ENCODE measurements at regions not wholly inside any gene's neighbourhood (a gene's known extent, or its start where the extent isn't known, plus 50 kb on each side); places are given as distances from the start of the nearest gene placed in this dataset.

DNA sequence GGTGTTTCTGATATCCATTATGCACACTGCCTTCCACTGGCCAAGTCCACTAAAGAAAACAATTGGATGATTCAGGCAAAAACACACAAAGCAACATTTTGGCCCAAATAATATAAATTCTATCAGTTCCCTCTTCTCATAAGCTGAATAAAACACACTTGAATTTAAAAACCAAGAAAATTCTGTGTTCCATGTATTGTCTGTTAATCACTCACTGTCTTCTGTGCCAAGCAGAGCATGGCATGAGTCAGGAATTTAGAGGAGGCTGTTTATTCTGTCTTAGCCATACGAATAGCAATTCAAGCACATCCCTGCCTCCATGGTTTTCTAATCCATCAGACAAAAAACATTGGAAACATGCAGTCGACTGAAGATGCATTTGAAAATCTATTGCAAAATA, 215.6 kb upstream of the UMPS start:
- DNase-seq (ENCODE audit: low read depth, low spot score) = no peak
- H3K9ac ChIP-seq (ENCODE audit: insufficient read length, low read depth) = no peak overlapping the region
- no peaks in the 10 kb centered on the region for H3K9me3 ChIP-seq (ENCODE audit: insufficient read depth, low read length)
- H3K27me3 ChIP-seq (ENCODE audit: insufficient read depth, insufficient read length) = no peaks in the 10 kb centered on the region
- H3K4me1 ChIP-seq (ENCODE audit: insufficient read depth, insufficient read length) = no peaks in the 10 kb centered on the region
- H3K36me3 ChIP-seq (ENCODE audit: insufficient read depth, insufficient read length, low read length) = no peaks in the 10 kb centered on the region
- TF ChIP-seq SUZ12 (IDR thresholded peaks at IDR 0.05; ENCODE audit: extremely low read depth, insufficient read depth, insufficient read length) (no peak), ZNF274 (IDR thresholded peaks at IDR 0.05; ENCODE audit: low read depth, low read length) (no peak), YY1 (IDR thresholded peaks at IDR 0.05; ENCODE audit: insufficient read depth, insufficient read length) (no peak)
- H3K4me3 ChIP-seq (ENCODE audit: insufficient read length, low read depth) = no peak overlapping the region

DNA sequence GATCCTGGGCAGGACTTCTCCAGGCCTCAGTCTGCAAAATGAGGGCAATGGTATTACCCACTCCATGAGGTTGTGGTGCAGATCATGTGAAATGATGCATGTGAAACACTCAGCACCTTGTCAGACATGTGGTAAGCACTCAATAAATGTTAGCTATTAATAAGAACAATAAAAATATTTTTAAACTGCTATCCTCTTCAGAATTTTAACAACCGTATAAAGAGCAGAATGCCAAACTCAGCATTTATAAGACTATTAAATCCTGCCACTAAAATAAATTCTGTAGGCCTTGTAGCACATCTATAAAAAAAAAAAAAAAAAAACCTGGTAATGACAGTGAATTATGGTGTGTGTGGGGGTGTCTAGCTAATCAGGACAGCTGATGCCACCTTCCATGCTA, 213.9 kb upstream of the UMPS start:
- no peak for TF ChIP-seq YY1 (IDR thresholded peaks at IDR 0.05; ENCODE audit: insufficient read depth, insufficient read length)
- no peak for TF ChIP-seq ZNF274 (IDR thresholded peaks at IDR 0.05; ENCODE audit: low read depth, low read length)
- TF ChIP-seq SUZ12 (IDR thresholded peaks at IDR 0.05; ENCODE audit: extremely low read depth, insufficient read depth, insufficient read length) = no peak
- Histone ChIP-seq H3K9ac (ENCODE audit: insufficient read length, low read depth) (no peak overlapping the region), H3K4me1 (ENCODE audit: insufficient read depth, insufficient read length) (no peaks in the 10 kb centered on the region), H3K36me3 (ENCODE audit: insufficient read depth, insufficient read length, low read length) (no peaks in the 10 kb centered on the region), H3K4me3 (ENCODE audit: insufficient read length, low read depth) (no peak overlapping the region), H3K27me3 (ENCODE audit: insufficient read depth, insufficient read length) (no peaks in the 10 kb centered on the region), H3K9me3 (ENCODE audit: insufficient read depth, low read length) (no peaks in the 10 kb centered on the region)
- DNase-seq (ENCODE audit: low read depth, low spot score) = no peak

DNA sequence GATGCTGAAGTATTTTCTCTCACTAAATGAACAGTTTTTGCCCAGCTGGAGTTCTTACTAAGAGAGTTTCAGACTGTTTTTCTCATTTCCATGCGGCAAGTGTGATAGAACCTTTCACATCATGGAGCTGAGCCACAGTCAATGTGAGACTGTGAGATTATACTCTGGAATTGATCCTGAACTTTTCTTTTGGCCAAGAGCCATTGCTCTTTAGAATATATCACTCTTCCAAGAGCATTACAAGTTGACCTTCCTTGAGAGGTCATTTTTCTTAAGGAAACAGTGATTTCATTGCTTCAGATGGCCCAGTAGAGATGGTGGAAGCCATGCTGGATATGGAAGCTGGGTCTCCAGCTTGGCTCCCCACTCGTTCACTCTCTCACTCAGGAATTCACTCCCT, 212.9 kb upstream of the UMPS start:
- H3K4me1 ChIP-seq (ENCODE audit: insufficient read depth, insufficient read length) = no peaks in the 10 kb centered on the region
- H3K4me3 ChIP-seq (ENCODE audit: insufficient read length, low read depth) = no peak overlapping the region
- H3K36me3 ChIP-seq (ENCODE audit: insufficient read depth, insufficient read length, low read length) = no peaks in the 10 kb centered on the region
- H3K27me3 ChIP-seq (ENCODE audit: insufficient read depth, insufficient read length) = no peaks in the 10 kb centered on the region
- TF ChIP-seq SUZ12 (IDR thresholded peaks at IDR 0.05; ENCODE audit: extremely low read depth, insufficient read depth, insufficient read length) (no peak), ZNF274 (IDR thresholded peaks at IDR 0.05; ENCODE audit: low read depth, low read length) (no peak), YY1 (IDR thresholded peaks at IDR 0.05; ENCODE audit: insufficient read depth, insufficient read length) (no peak)
- no peaks in the 10 kb centered on the region for H3K9me3 ChIP-seq (ENCODE audit: insufficient read depth, low read length)
- no peak overlapping the region for H3K9ac ChIP-seq (ENCODE audit: insufficient read length, low read depth)
- DNase-seq (ENCODE audit: low read depth, low spot score) = no peak

DNA sequence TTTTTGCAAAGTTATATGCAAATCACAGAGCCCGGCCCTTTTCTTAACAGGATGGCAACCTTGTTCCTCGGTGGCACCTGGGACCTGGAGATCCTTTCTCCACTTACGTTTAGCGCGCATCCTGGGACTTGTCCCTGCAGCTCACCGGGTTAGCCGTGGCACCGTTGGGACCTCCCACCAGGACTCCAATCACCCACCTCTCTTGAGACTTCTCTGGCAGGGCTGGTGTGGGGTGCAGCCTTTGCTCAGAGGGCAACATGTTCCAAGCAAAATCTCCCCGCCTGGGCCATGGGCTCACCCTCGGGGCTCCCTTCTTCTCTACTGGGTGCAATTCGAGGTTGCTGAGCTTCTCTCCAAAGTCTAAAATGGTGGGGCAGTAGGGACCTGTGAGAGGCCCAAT, 211.9 kb upstream of the UMPS start:
- no peaks in the 10 kb centered on the region for H3K27me3 ChIP-seq (ENCODE audit: insufficient read depth, insufficient read length)
- TF ChIP-seq SUZ12 (IDR thresholded peaks at IDR 0.05; ENCODE audit: extremely low read depth, insufficient read depth, insufficient read length) (no peak), YY1 (IDR thresholded peaks at IDR 0.05; ENCODE audit: insufficient read depth, insufficient read length) (no peak), ZNF274 (IDR thresholded peaks at IDR 0.05; ENCODE audit: low read depth, low read length) (no peak)
- no peaks in the 10 kb centered on the region for H3K9me3 ChIP-seq (ENCODE audit: insufficient read depth, low read length)
- H3K4me1 ChIP-seq (ENCODE audit: insufficient read depth, insufficient read length) = no peaks in the 10 kb centered on the region
- H3K4me3 ChIP-seq (ENCODE audit: insufficient read length, low read depth) = no peak overlapping the region
- H3K9ac ChIP-seq (ENCODE audit: insufficient read length, low read depth) = no peak overlapping the region
- H3K36me3 ChIP-seq (ENCODE audit: insufficient read depth, insufficient read length, low read length) = no peaks in the 10 kb centered on the region
- no peak for DNase-seq (ENCODE audit: low read depth, low spot score)

DNA sequence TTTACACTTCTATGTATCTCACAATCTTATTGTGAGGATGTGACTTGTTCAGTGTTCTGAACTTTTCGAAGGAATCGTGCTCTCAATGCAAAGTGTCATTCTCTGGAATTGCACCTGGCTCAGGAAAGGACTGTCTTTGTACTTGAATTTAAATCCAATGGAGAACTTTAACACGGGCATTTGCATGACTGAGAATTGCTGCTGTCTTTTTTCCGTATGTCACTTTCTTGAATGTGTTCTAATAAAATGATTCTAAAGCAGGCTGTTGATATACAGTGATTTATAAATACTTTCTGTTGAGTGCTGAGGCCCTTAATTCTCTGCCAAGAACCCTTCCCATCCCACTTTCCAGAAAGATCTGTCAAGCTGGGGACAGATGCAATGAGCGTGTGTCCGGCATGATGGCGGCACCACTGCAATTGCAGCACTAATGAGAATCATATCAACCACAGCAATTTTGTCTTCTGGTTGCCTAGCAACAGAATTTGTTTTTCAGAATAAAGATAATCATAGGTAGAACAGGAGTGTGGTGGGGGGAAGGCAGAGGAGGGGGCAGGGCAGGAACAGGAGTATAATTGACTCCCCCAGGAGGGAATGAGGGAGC, 210.6 kb upstream of the UMPS start:
- Histone ChIP-seq H3K27me3 (ENCODE audit: insufficient read depth, insufficient read length) (no peaks in the 10 kb centered on the region), H3K4me3 (ENCODE audit: insufficient read length, low read depth) (no peak overlapping the region), H3K9me3 (ENCODE audit: insufficient read depth, low read length) (no peaks in the 10 kb centered on the region), H3K9ac (ENCODE audit: insufficient read length, low read depth) (no peak overlapping the region), H3K4me1 (ENCODE audit: insufficient read depth, insufficient read length) (no peaks in the 10 kb centered on the region), H3K36me3 (ENCODE audit: insufficient read depth, insufficient read length, low read length) (no peaks in the 10 kb centered on the region)
- DNase-seq (ENCODE audit: low read depth, low spot score) = no peak
- TF ChIP-seq YY1 (IDR thresholded peaks at IDR 0.05; ENCODE audit: insufficient read depth, insufficient read length) = no peak
- TF ChIP-seq SUZ12 (IDR thresholded peaks at IDR 0.05; ENCODE audit: extremely low read depth, insufficient read depth, insufficient read length) = no peak
- no peak for TF ChIP-seq ZNF274 (IDR thresholded peaks at IDR 0.05; ENCODE audit: low read depth, low read length)

GRCh38 chr3:124520970-124521369, 209.3 kb upstream of the UMPS start:
- Histone ChIP-seq H3K9ac (ENCODE audit: insufficient read length, low read depth) (no peak overlapping the region), H3K4me1 (ENCODE audit: insufficient read depth, insufficient read length) (no peaks in the 10 kb centered on the region), H3K36me3 (ENCODE audit: insufficient read depth, insufficient read length, low read length) (no peaks in the 10 kb centered on the region), H3K9me3 (ENCODE audit: insufficient read depth, low read length) (peaks cover 12% of the 10 kb centered on the region; the same call in 1 of the 2 replicates), H3K4me3 (ENCODE audit: insufficient read length, low read depth) (no peak overlapping the region), H3K27me3 (ENCODE audit: insufficient read depth, insufficient read length) (no peaks in the 10 kb centered on the region)
- DNase-seq (ENCODE audit: low read depth, low spot score) = no peak
- TF ChIP-seq ZNF274 (IDR thresholded peaks at IDR 0.05; ENCODE audit: low read depth, low read length) (no peak), SUZ12 (IDR thresholded peaks at IDR 0.05; ENCODE audit: extremely low read depth, insufficient read depth, insufficient read length) (no peak), YY1 (IDR thresholded peaks at IDR 0.05; ENCODE audit: insufficient read depth, insufficient read length) (no peak)

DNA sequence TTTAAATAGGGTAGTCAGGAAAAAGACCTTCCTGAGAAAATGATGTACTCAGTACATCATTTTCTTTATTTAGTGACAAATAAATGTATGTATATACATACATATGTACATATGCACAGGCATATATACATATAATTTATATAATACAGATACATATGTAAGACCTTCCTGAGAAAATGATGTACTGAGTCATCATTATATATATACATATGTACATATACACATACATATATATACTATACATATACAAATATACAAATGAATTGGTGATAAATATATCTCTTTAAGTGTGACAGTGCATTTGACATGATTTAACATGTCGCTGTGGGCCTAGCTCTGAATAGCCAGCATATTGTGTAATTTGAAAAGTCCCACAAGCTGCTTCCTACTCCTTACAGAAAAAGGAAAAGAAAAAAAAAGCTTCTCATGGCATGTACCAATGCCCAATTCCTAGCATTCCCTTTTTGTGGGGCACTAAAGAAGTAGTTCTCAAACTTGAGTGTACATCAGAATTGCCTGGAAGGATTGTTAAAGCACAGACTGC, 208.1 kb upstream of the UMPS start:
- DNase-seq (ENCODE audit: low read depth, low spot score) = no peak
- Histone ChIP-seq H3K4me3 (ENCODE audit: insufficient read length, low read depth) (no peak overlapping the region), H3K36me3 (ENCODE audit: insufficient read depth, insufficient read length, low read length) (no peaks in the 10 kb centered on the region), H3K9me3 (ENCODE audit: insufficient read depth, low read length) (peaks cover 22% of the 10 kb centered on the region; the same call in 1 of the 2 replicates), H3K9ac (ENCODE audit: insufficient read length, low read depth) (no peak overlapping the region), H3K4me1 (ENCODE audit: insufficient read depth, insufficient read length) (no peaks in the 10 kb centered on the region), H3K27me3 (ENCODE audit: insufficient read depth, insufficient read length) (no peaks in the 10 kb centered on the region)
- TF ChIP-seq ZNF274 (IDR thresholded peaks at IDR 0.05; ENCODE audit: low read depth, low read length) = no peak
- no peak for TF ChIP-seq SUZ12 (IDR thresholded peaks at IDR 0.05; ENCODE audit: extremely low read depth, insufficient read depth, insufficient read length)
- no peak for TF ChIP-seq YY1 (IDR thresholded peaks at IDR 0.05; ENCODE audit: insufficient read depth, insufficient read length)
